ENCODE measurements at regions not wholly inside any gene's neighbourhood (a gene's known extent, or its start where the extent isn't known, plus 50 kb on each side); places are given as distances from the start of the nearest gene placed in this dataset.

DNA sequence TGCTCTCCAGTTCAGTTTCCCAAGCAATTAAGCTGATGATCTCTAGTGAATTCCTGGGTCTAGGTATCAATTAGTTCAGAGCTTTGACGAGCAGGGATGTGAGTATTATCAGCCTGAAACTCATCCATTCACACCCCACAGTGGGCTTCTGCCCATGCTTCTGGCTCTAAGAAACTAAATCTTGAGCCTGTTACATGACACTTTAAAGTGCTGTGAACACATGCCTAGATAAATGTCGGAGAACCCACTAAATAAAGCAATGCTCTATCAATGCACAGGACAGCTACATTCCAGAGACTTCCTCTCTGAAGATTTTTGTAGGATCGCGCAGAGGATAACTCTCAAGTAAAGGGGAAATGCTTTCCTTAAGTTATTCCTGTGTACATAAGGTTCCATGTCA, 356.5 kb upstream of the TNP1 start:
- TF ChIP-seq, protein P1, sequence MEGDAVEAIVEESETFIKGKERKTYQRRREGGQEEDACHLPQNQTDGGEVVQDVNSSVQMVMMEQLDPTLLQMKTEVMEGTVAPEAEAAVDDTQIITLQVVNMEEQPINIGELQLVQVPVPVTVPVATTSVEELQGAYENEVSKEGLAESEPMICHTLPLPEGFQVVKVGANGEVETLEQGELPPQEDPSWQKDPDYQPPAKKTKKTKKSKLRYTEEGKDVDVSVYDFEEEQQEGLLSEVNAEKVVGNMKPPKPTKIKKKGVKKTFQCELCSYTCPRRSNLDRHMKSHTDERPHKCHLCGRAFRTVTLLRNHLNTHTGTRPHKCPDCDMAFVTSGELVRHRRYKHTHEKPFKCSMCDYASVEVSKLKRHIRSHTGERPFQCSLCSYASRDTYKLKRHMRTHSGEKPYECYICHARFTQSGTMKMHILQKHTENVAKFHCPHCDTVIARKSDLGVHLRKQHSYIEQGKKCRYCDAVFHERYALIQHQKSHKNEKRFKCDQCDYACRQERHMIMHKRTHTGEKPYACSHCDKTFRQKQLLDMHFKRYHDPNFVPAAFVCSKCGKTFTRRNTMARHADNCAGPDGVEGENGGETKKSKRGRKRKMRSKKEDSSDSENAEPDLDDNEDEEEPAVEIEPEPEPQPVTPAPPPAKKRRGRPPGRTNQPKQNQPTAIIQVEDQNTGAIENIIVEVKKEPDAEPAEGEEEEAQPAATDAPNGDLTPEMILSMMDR (IDR thresholded peaks at IDR 0.05; ENCODE audit: control insufficient read depth, insufficient read depth, low read depth, low read length, missing control alignments) = no peak
- H3K4me3 ChIP-seq (ENCODE audit: control insufficient read depth, low read depth, low read length) = no peak overlapping the region
- DNase-seq (ENCODE audit: low read depth) = no peak

DNA sequence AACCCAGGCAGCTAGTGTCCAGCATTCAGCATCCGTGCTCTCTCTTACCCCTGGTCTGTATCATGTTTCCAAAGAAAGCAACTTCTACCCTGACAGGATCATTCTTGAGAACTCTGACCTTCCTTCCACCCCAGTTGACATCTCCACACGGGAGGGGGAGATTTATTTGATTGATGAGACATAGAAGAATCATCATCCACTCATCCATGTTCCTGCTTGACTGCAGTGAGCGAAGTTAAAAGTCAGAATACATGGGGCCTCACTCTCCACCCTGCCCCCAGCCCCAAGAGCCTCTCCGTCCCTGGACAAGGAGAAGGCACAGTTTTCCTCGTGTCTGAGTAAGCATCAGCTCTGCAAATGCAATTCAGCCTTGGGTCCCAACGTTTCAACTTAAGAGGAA, 356.0 kb upstream of the TNP1 start:
- no peak for DNase-seq (ENCODE audit: low read depth)
- no peak overlapping the region for H3K4me3 ChIP-seq (ENCODE audit: control insufficient read depth, low read depth, low read length)
- TF ChIP-seq, protein P1 (IDR thresholded peaks at IDR 0.05; ENCODE audit: control insufficient read depth, insufficient read depth, low read depth, low read length, missing control alignments) = no peak

DNA sequence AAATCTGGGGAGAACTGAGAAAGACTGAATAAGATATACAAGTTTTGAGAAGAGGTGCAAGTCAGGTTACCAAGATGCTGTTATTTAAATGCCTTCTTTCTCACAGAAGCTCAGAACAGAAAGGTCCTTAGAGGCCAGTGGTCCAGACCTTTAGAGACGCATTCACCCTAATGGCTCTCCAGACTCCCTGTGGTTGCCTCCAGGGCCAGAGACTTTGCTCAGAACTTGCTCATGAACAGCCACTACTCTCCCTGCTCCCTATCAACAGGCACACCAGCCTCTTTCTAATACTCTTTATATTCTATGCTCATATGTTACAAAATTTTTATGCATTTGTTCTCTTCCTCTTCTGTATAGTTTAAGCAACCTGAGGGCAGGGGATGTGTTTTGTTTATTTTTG, 349.0 kb upstream of the TNP1 start:
- no peak overlapping the region for H3K4me3 ChIP-seq (ENCODE audit: control insufficient read depth, low read depth, low read length)
- DNase-seq (ENCODE audit: low read depth) = no peak
- TF ChIP-seq, protein P1 (IDR thresholded peaks at IDR 0.05; ENCODE audit: control insufficient read depth, insufficient read depth, low read depth, low read length, missing control alignments) = no peak

DNA sequence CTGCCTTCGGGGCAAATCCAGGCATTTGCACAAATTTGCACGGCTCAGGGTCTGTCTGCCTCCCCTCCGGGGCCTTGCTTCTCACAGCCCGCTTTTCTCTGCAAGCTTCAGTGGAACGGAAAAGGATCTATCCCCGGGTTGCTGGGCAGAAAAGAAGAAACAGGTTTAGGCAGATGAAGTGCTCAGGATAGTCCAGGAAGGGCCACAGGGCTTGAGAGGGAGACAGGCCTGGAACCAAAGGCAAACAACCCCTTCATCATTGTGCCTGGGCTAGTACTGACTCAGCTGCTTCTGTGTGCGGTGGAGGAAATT, 347.8 kb upstream of the TNP1 start:
- DNase-seq (ENCODE audit: low read depth) = no peak
- no peak overlapping the region for H3K4me3 ChIP-seq (ENCODE audit: control insufficient read depth, low read depth, low read length)
- TF ChIP-seq, protein P1 (IDR thresholded peaks at IDR 0.05; ENCODE audit: control insufficient read depth, insufficient read depth, low read depth, low read length, missing control alignments) = no peak

DNA sequence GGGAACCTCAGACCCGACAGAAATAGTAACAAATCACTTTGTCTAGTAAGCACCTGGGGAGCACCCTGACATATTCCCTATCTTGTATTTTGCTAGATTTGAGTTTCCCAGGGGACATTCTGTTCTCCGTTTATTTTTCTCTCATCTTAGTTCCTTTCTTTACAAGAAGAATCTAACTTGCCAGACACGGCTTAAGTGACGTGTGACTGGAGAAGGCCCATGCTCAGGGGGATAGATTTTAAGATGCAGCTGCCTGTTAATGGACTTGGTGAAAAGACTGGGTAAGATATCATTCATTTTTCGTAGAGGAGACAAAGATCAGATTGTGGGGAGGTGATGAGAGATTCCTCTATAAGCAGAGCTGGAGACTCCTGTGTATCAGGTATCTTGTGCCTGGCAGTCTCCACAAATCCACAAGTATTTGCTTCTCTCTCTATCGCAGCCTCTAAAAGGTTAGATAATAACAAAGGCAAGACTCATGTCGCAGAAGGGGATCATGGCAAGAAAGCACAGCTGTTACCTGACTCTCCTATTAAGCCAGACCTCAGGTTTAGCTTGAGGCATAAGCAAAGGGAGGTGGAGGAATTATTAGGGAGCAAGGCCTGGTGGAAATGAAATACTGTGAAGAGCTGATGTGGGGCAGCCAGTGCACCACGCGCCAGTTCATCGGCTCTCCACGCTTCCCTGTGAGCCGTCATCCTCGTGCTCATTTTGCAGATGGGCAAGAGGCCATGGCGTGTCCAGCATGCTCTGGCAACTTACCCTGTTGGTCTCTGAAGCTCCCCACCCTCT, 347.2 kb upstream of the TNP1 start:
- DNase-seq (ENCODE audit: low read depth) = no peak
- TF ChIP-seq, protein P1 (IDR thresholded peaks at IDR 0.05; ENCODE audit: control insufficient read depth, insufficient read depth, low read depth, low read length, missing control alignments) = no peak
- no peak overlapping the region for H3K4me3 ChIP-seq (ENCODE audit: control insufficient read depth, low read depth, low read length)

DNA sequence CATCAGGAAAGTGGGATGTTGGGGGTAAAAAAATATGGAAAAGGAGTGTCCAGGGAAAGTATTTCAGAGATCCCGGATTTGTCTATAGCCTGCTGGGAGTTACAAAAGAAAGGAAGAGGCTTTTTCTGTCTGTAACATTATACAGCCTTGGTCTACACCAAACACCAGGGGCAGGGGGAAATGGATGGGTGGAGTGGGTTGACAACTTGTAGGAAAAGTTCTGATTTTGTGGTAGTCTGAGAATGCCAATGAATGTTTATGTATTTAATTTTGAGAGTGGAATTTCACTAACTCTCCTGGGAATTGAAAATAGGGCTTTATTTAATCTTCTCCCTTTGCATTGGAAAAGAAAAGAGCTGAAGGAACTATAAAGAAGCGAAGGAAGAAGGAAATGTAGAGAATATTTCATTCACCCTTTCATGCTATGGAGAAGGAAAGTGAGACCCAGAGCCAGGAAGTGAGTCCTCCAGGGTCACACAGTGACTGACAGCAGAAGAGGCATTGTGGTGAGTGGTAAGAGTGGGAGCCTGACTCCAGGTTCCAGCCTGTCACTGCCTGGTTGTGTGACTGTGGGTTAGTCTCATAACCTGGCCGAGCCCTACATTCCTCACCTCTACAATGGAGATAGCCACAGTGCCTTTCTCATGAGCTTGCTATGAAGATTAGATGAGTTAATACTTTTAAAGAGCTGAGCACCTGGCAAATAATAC, 346.3 kb upstream of the TNP1 start:
- no peak overlapping the region for H3K4me3 ChIP-seq (ENCODE audit: control insufficient read depth, low read depth, low read length)
- TF ChIP-seq, protein P1 (IDR thresholded peaks at IDR 0.05; ENCODE audit: control insufficient read depth, insufficient read depth, low read depth, low read length, missing control alignments) = no peak
- DNase-seq (ENCODE audit: low read depth) = no peak
